ENCODE measurements at regions not wholly inside any gene's neighbourhood (a gene's known extent, or its start where the extent isn't known, plus 50 kb on each side); places are given as distances from the start of the nearest gene placed in this dataset.

DNA sequence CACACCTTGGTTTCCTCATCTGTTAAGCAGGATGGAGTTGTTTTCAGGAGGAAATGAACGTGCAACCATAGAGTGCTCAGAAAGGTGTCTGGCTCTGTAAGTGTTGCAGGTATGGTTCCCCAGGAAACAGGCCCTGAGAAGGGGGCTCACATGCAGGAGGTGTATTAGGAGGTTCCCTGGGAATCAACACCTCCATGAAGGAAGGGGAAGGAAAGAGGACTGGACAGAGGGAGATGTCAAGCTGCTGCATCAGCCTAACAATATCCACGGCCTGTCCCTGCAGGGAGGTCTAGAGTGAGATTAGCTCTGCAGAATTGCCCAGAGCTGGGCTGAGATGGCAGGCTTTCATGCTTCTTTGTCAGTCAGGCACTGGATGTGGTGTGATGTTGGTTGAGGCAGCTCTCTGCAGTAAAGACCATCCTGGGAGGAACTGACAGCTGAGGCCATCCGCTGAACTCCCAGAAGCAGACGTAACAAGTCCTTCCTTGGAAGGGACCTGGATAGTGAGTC lies 373.3 kb downstream of the ZNF536 start:
- Histone ChIP-seq H3T11ph (ENCODE audit: low read length) (no peak overlapping the region), H3K4ac (ENCODE audit: low read depth, low read length) (no peak overlapping the region), H3K27ac (ENCODE audit: insufficient read length, low read depth, low read length) (no peak overlapping the region), H4K8ac (replicated peaks; ENCODE audit: insufficient read length, low read depth, low read length) (no peak overlapping the region), H3K27me3 (ENCODE audit: insufficient read depth, low read length) (no peaks in the 10 kb centered on the region), H4K5ac (ENCODE audit: insufficient read length, low read depth, low read length) (no peak overlapping the region), H3K18ac (ENCODE audit: insufficient read length, low read depth, low read length) (no peak overlapping the region), H2BK15ac (ENCODE audit: low read depth, low read length) (no peak overlapping the region), H4K20me1 (ENCODE audit: control insufficient read depth, insufficient read depth, insufficient read length) (no peaks in the 10 kb centered on the region), H3K9ac (ENCODE audit: extremely low read depth, insufficient read length, low read length) (no peak overlapping the region), H2BK5ac (ENCODE audit: insufficient read length, low read length) (no peak overlapping the region), H3K79me1 (ENCODE audit: insufficient read depth, low read depth, low read length, poor library complexity, severe bottlenecking) (no peaks in the 10 kb centered on the region), H2BK20ac (ENCODE audit: low read depth, low read length, poor library complexity, severe bottlenecking) (no peak overlapping the region), H3K4me2 (ENCODE audit: insufficient read depth, insufficient read length, low read length) (no peak overlapping the region), H3K23me2 (ENCODE audit: insufficient read length, low read depth, low read length, poor library complexity, severe bottlenecking) (no peaks in the 10 kb centered on the region), H3K4me1 (ENCODE audit: insufficient read depth, low read length) (no peaks in the 10 kb centered on the region), H3K14ac (ENCODE audit: insufficient read depth, low read length) (no peak overlapping the region), H4K91ac (ENCODE audit: insufficient read length, low read depth, low read length) (no peak overlapping the region), H2AK5ac (ENCODE audit: insufficient read length, low read length) (no peak overlapping the region), H2BK120ac (ENCODE audit: low read depth, low read length, poor library complexity, severe bottlenecking) (no peak overlapping the region), H2AFZ (ENCODE audit: low read length) (no peak overlapping the region), H3K9me3 (ENCODE audit: control insufficient read depth, low read depth, low read length) (no peaks in the 10 kb centered on the region), H2BK12ac (ENCODE audit: insufficient read length, low read depth, low read length) (no peak overlapping the region), H3K79me2 (ENCODE audit: insufficient read depth, low read length) (no peaks in the 10 kb centered on the region), H3K56ac (ENCODE audit: insufficient read length, low read depth, low read length) (no peak overlapping the region), H3K23ac (ENCODE audit: insufficient read length, low read depth, low read length) (no peak overlapping the region)
- no peak for TF ChIP-seq CTCF (conservative IDR thresholded peaks at IDR 0.05)
- no peaks in the 10 kb centered on the region; the same call in none of the 2 replicates for H3K27me3 Mint-ChIP-seq (ENCODE audit: low read depth)
- H3K27ac Mint-ChIP-seq: no peak overlapping the region
- no peaks in the 10 kb centered on the region; a peak in 1 of 7 replicates for H3K36me3 Mint-ChIP-seq (ENCODE audit: insufficient read depth in 1 of 3, low read depth in 3 of 3)
- no CpG with 5 or more reads among the region's 4 CpGs for WGBS (ENCODE audit: extremely low coverage, insufficient read length, low lambda C conversion rate)
- H3K4me3 Mint-ChIP-seq: no peak overlapping the region
- H3K4me1 Mint-ChIP-seq: no peaks in the 10 kb centered on the region
- DNase-seq: no peak
- peaks cover 3 to 6% of the 10 kb centered on the region in 2 experiments; a peak in 4 of 5 replicates for H3K9me3 Mint-ChIP-seq

Data from H9 (cell line).